ENCODE measurements at regions not wholly inside any gene's neighbourhood (a gene's known extent, or its start where the extent isn't known, plus 50 kb on each side); places are given as distances from the start of the nearest gene placed in this dataset.
"Not testable (repeated sequence)": the region's sequence is repeated elsewhere in the genome, so short reads cannot be mapped to it uniquely, and the experiment has no call there.

- Histone ChIP-seq H3K4me1 (ENCODE audit: control insufficient read depth in 3 of 3, insufficient read depth in 2 of 3, low read depth in 1 of 3, low read length in 2 of 3) (peaks cover 0 to 18% (median 0%) of the 10 kb centered on the region in 3 donors), H3K27me3 (ENCODE audit: control insufficient read depth in 3 of 3, insufficient read depth in 3 of 3, low read length in 3 of 3) (no peaks in the 10 kb centered on the region), H3K4me3 (ENCODE audit: low read depth in 1 of 3, low read length in 3 of 3) (no peak overlapping the region), H3K27ac (ENCODE audit: low read depth in 1 of 3, low read length in 2 of 3) (no peak overlapping the region), H3K36me3 (ENCODE audit: control insufficient read depth in 3 of 3, insufficient read depth in 2 of 3, low read depth in 1 of 3, low read length in 3 of 3) (no peaks in the 10 kb centered on the region), H3K9me3 (ENCODE audit: control insufficient read depth in 2 of 2, insufficient read depth in 1 of 2, low read depth in 1 of 2, low read length in 1 of 2) (no peaks in the 10 kb centered on the region)
- DNase-seq (no peak), FAIRE-seq (no peak)
Measured at GRCh38 chr1:157438613-157439012, 113.7 kb downstream of the FCRL5 start.

- Histone ChIP-seq H3K27me3 (ENCODE audit: control insufficient read depth in 3 of 3, insufficient read depth in 3 of 3, low read length in 3 of 3) (no peaks in the 10 kb centered on the region), H3K27ac (ENCODE audit: low read depth in 1 of 3, low read length in 2 of 3) (no peak overlapping the region), H3K9me3 (ENCODE audit: control insufficient read depth in 2 of 2, insufficient read depth in 1 of 2, low read depth in 1 of 2, low read length in 1 of 2) (no peaks in the 10 kb centered on the region), H3K36me3 (ENCODE audit: control insufficient read depth in 3 of 3, insufficient read depth in 2 of 3, low read depth in 1 of 3, low read length in 3 of 3) (no peaks in the 10 kb centered on the region), H3K4me3 (ENCODE audit: low read depth in 1 of 3, low read length in 3 of 3) (no peak overlapping the region), H3K4me1 (ENCODE audit: control insufficient read depth in 3 of 3, insufficient read depth in 2 of 3, low read depth in 1 of 3, low read length in 2 of 3) (peaks cover 0 to 18% (median 0%) of the 10 kb centered on the region in 3 donors)
- WGBS, 3 donors = 59 to 96% (median 86%) methylated on average over 1 of the region's 1 CpG
- FAIRE-seq (no peak), DNase-seq (no peak)
Measured at GRCh38 chr1:157438146-157438545, 114.2 kb downstream of the FCRL5 start.

- DNase-seq = no peak
- H3K4me1 ChIP-seq (ENCODE audit: control insufficient read depth in 3 of 3, insufficient read depth in 2 of 3, low read depth in 1 of 3, low read length in 2 of 3) = peaks cover 0 to 15% (median 0%) of the 10 kb centered on the region in 3 donors
- no peak overlapping the region for H3K4me3 ChIP-seq (ENCODE audit: low read depth in 1 of 3, low read length in 3 of 3)
- no peak for FAIRE-seq
- H3K9me3 ChIP-seq (ENCODE audit: control insufficient read depth in 2 of 2, insufficient read depth in 1 of 2, low read depth in 1 of 2, low read length in 1 of 2) = no peaks in the 10 kb centered on the region
- 86 to 99% (median 91%) methylated on average over 4 of the region's 4 CpGs for WGBS, 3 donors
- no peaks in the 10 kb centered on the region for H3K36me3 ChIP-seq (ENCODE audit: control insufficient read depth in 3 of 3, insufficient read depth in 2 of 3, low read depth in 1 of 3, low read length in 3 of 3)
- no peaks in the 10 kb centered on the region for H3K27me3 ChIP-seq (ENCODE audit: control insufficient read depth in 3 of 3, insufficient read depth in 3 of 3, low read length in 3 of 3)
- H3K27ac ChIP-seq (ENCODE audit: low read depth in 1 of 3, low read length in 2 of 3) = no peak overlapping the region
Measured at GRCh38 chr1:157437296-157437695, 115.0 kb downstream of the FCRL5 start.

GRCh38 chr1:157431751-157432150, 120.6 kb downstream of the FCRL5 start:
- Histone ChIP-seq H3K9me3 (ENCODE audit: control insufficient read depth in 2 of 2, insufficient read depth in 1 of 2, low read depth in 1 of 2, low read length in 1 of 2) (no peaks in the 10 kb centered on the region), H3K36me3 (ENCODE audit: control insufficient read depth in 3 of 3, insufficient read depth in 2 of 3, low read depth in 1 of 3, low read length in 3 of 3) (no peaks in the 10 kb centered on the region), H3K4me1 (ENCODE audit: control insufficient read depth in 3 of 3, insufficient read depth in 2 of 3, low read depth in 1 of 3, low read length in 2 of 3) (no peaks in the 10 kb centered on the region), H3K4me3 (ENCODE audit: low read depth in 1 of 3, low read length in 3 of 3) (no peak overlapping the region), H3K27ac (ENCODE audit: low read depth in 1 of 3, low read length in 2 of 3) (no peak overlapping the region), H3K27me3 (ENCODE audit: control insufficient read depth in 3 of 3, insufficient read depth in 3 of 3, low read length in 3 of 3) (no peaks in the 10 kb centered on the region)
- DNase-seq = no peak
- FAIRE-seq = no peak
- WGBS, 3 donors = 85 to 96% (median 89%) methylated on average over 5 of the region's 5 CpGs

- Histone ChIP-seq H3K4me1 (ENCODE audit: control insufficient read depth in 3 of 3, insufficient read depth in 2 of 3, low read depth in 1 of 3, low read length in 2 of 3) (no peaks in the 10 kb centered on the region), H3K36me3 (ENCODE audit: control insufficient read depth in 3 of 3, insufficient read depth in 2 of 3, low read depth in 1 of 3, low read length in 3 of 3) (no peaks in the 10 kb centered on the region), H3K27me3 (ENCODE audit: control insufficient read depth in 3 of 3, insufficient read depth in 3 of 3, low read length in 3 of 3) (no peaks in the 10 kb centered on the region), H3K4me3 (ENCODE audit: low read depth in 1 of 3, low read length in 3 of 3) (no peak overlapping the region), H3K9me3 (ENCODE audit: control insufficient read depth in 2 of 2, insufficient read depth in 1 of 2, low read depth in 1 of 2, low read length in 1 of 2) (no peaks in the 10 kb centered on the region), H3K27ac (ENCODE audit: low read depth in 1 of 3, low read length in 2 of 3) (no peak overlapping the region)
- FAIRE-seq = no peak
- 78 to 88% (median 85%) methylated on average over 5 of the region's 5 CpGs for WGBS, 3 donors
- no peak for DNase-seq
Measured at GRCh38 chr1:157429601-157430240, 122.6 kb downstream of the FCRL5 start.

- not testable (repeated sequence) for H3K27ac ChIP-seq (ENCODE audit: low read depth in 1 of 3, low read length in 2 of 3); H3K4me3 ChIP-seq (ENCODE audit: low read depth in 1 of 3, low read length in 3 of 3); H3K36me3 ChIP-seq (ENCODE audit: control insufficient read depth in 3 of 3, insufficient read depth in 2 of 3, low read depth in 1 of 3, low read length in 3 of 3); H3K27me3 ChIP-seq (ENCODE audit: control insufficient read depth in 3 of 3, insufficient read depth in 3 of 3, low read length in 3 of 3); H3K4me1 ChIP-seq (ENCODE audit: control insufficient read depth in 3 of 3, insufficient read depth in 2 of 3, low read depth in 1 of 3, low read length in 2 of 3); DNase-seq; H3K9me3 ChIP-seq (ENCODE audit: control insufficient read depth in 2 of 2, insufficient read depth in 1 of 2, low read depth in 1 of 2, low read length in 1 of 2); FAIRE-seq
- WGBS, 3 donors = 86 to 95% (median 94%) methylated on average over 1 of the region's 1 CpG
Measured at GRCh38 chr1:157423764-157424163, 128.6 kb downstream of the FCRL5 start.

- Histone ChIP-seq H3K27ac (ENCODE audit: low read depth in 1 of 3, low read length in 2 of 3) (no peak overlapping the region), H3K9me3 (ENCODE audit: control insufficient read depth in 2 of 2, insufficient read depth in 1 of 2, low read depth in 1 of 2, low read length in 1 of 2) (peaks cover 0 to 3% of the 10 kb centered on the region in 2 donors), H3K27me3 (ENCODE audit: control insufficient read depth in 3 of 3, insufficient read depth in 3 of 3, low read length in 3 of 3) (no peaks in the 10 kb centered on the region), H3K4me1 (ENCODE audit: control insufficient read depth in 3 of 3, insufficient read depth in 2 of 3, low read depth in 1 of 3, low read length in 2 of 3) (no peaks in the 10 kb centered on the region), H3K4me3 (ENCODE audit: low read depth in 1 of 3, low read length in 3 of 3) (no peak overlapping the region), H3K36me3 (ENCODE audit: control insufficient read depth in 3 of 3, insufficient read depth in 2 of 3, low read depth in 1 of 3, low read length in 3 of 3) (no peaks in the 10 kb centered on the region)
- DNase-seq (no peak), FAIRE-seq (no peak)
- 90 to 94% (median 91%) methylated on average over 6 of the region's 6 CpGs for WGBS, 3 donors
Measured at GRCh38 chr1:157419845-157420542, 132.3 kb downstream of the FCRL5 start.

GRCh38 chr1:157418659-157419058, 133.7 kb downstream of the FCRL5 start:
- DNase-seq (no peak), FAIRE-seq (no peak)
- Histone ChIP-seq H3K4me1 (ENCODE audit: control insufficient read depth in 3 of 3, insufficient read depth in 2 of 3, low read depth in 1 of 3, low read length in 2 of 3) (no peaks in the 10 kb centered on the region), H3K27ac (ENCODE audit: low read depth in 1 of 3, low read length in 2 of 3) (no peak overlapping the region), H3K9me3 (ENCODE audit: control insufficient read depth in 2 of 2, insufficient read depth in 1 of 2, low read depth in 1 of 2, low read length in 1 of 2) (no peaks in the 10 kb centered on the region), H3K27me3 (ENCODE audit: control insufficient read depth in 3 of 3, insufficient read depth in 3 of 3, low read length in 3 of 3) (no peaks in the 10 kb centered on the region), H3K4me3 (ENCODE audit: low read depth in 1 of 3, low read length in 3 of 3) (no peak overlapping the region), H3K36me3 (ENCODE audit: control insufficient read depth in 3 of 3, insufficient read depth in 2 of 3, low read depth in 1 of 3, low read length in 3 of 3) (no peaks in the 10 kb centered on the region)
- 66 to 86% (median 71%) methylated on average over 3 of the region's 3 CpGs for WGBS, 3 donors

GRCh38 chr1:157418231-157418630, 134.1 kb downstream of the FCRL5 start:
- Histone ChIP-seq H3K27me3 (ENCODE audit: control insufficient read depth in 3 of 3, insufficient read depth in 3 of 3, low read length in 3 of 3) (no peaks in the 10 kb centered on the region), H3K4me3 (ENCODE audit: low read depth in 1 of 3, low read length in 3 of 3) (no peak overlapping the region), H3K9me3 (ENCODE audit: control insufficient read depth in 2 of 2, insufficient read depth in 1 of 2, low read depth in 1 of 2, low read length in 1 of 2) (no peaks in the 10 kb centered on the region), H3K4me1 (ENCODE audit: control insufficient read depth in 3 of 3, insufficient read depth in 2 of 3, low read depth in 1 of 3, low read length in 2 of 3) (no peaks in the 10 kb centered on the region), H3K36me3 (ENCODE audit: control insufficient read depth in 3 of 3, insufficient read depth in 2 of 3, low read depth in 1 of 3, low read length in 3 of 3) (no peaks in the 10 kb centered on the region), H3K27ac (ENCODE audit: low read depth in 1 of 3, low read length in 2 of 3) (no peak overlapping the region)
- FAIRE-seq (no peak), DNase-seq (no peak)
- WGBS, 3 donors = 91 to 100% (median 93%) methylated on average over 1 of the region's 1 CpG

Measured in small intestine (tissue), 7 donors.